WTC11 (cell line): ENCODE measurements at regions not wholly inside any gene's neighbourhood (a gene's known extent, or its start where the extent isn't known, plus 50 kb on each side); places are given as distances from the start of the nearest gene placed in this dataset.
"Not testable (repeated sequence)": the region's sequence is repeated elsewhere in the genome, so short reads cannot be mapped to it uniquely, and the experiment has no call there.

ENCODE experiments used
- ATAC-seq: fragments of 200-7000 bp; cut with Tn5 transposase; 2 replicates; pipeline ENCODE4 v1.10.0; 2021; ENCODE audit warnings: mild to moderate bottlenecking, moderate library complexity
- CTCF ChIA-PET: fragments of 300-600 bp; sonication (Branson Sonifier 250); formaldehyde crosslinking; loops from one replicate; lab custom pipeline; 2021; ENCODE audit warnings: antibody characterized with exemption; lab: Charles Lee
- POLR2A ChIA-PET: fragments of 350-600 bp; sonication (Branson Sonifier 250); formaldehyde crosslinking; loops from one replicate; lab custom pipeline; 2021; ENCODE audit warnings: antibody characterized with exemption; lab: Charles Lee
- DNase-seq: peaks from one replicate; pipeline ENCODE4 v3.0.0; 2021; ENCODE audit warnings: low spot score
- H3K27ac Mint-ChIP-seq: 2 replicates; pipeline ENCODE4 v1.8.0; 2021; ENCODE audit warnings: mixed read lengths
- H3K27me3 Mint-ChIP-seq: 2 replicates; pipeline ENCODE4 v1.8.0; 2021; ENCODE audit warnings: low read depth, mild to moderate bottlenecking, moderate library complexity, mixed read lengths
- H3K36me3 Mint-ChIP-seq: 2 replicates; pipeline ENCODE4 v1.8.0; 2021; ENCODE audit warnings: mixed read lengths
- H3K4me1 Mint-ChIP-seq: 2 replicates; pipeline ENCODE4 v1.8.0; 2022; ENCODE audit warnings: mixed read lengths
- H3K4me3 Mint-ChIP-seq: 2 replicates; pipeline ENCODE4 v1.8.0; 2021; ENCODE audit warnings: mild to moderate bottlenecking, moderate library complexity, mixed read lengths
- H3K9me3 Mint-ChIP-seq: 2 replicates; pipeline ENCODE4 v1.8.0; 2021; ENCODE audit warnings: mixed read lengths
- CBFB ChIP-seq: sonication (generic); formaldehyde crosslinking; IDR thresholded peaks from 2 replicates; pipeline ENCODE4 v1.8.1; 2022; ENCODE audit warnings: mild to moderate bottlenecking, low read depth, missing genetic modification reagents
- CTCF ChIP-seq: fragments of 200-600 bp; IDR thresholded peaks from 2 replicates; pipeline ENCODE4 v1.8.0; 2022; ENCODE audit warnings: antibody characterized with exemption
- ETV6 ChIP-seq: sonication (generic); formaldehyde crosslinking; IDR thresholded peaks from 2 replicates; pipeline ENCODE4 v1.8.1; 2022; ENCODE audit warnings: mild to moderate bottlenecking, missing genetic modification reagents
- FOXK1 ChIP-seq: sonication (generic); formaldehyde crosslinking; IDR thresholded peaks from 2 replicates; pipeline ENCODE4 v1.8.0; 2022; ENCODE audit warnings: mild to moderate bottlenecking, moderate library complexity, missing genetic modification reagents
- FOXP4 ChIP-seq: sonication (generic); formaldehyde crosslinking; IDR thresholded peaks from 2 replicates; pipeline ENCODE4 v1.8.0; 2022; ENCODE audit warnings: mild to moderate bottlenecking, missing genetic modification reagents
- JAZF1 ChIP-seq: fragments of 250-450 bp; sonication (Bioruptor Pico); IDR thresholded peaks from 2 replicates; pipeline ENCODE4 v1.9.0; 2021; ENCODE audit warnings: moderate library complexity, mild to moderate bottlenecking, inconsistent platforms
- NR1H2 ChIP-seq: sonication (generic); formaldehyde crosslinking; IDR thresholded peaks from 2 replicates; pipeline ENCODE4 v1.9.0; 2021; ENCODE audit warnings: mild to moderate bottlenecking, moderate library complexity, missing genetic modification reagents
- SMAD4 ChIP-seq: sonication (generic); formaldehyde crosslinking; IDR thresholded peaks from 2 replicates; pipeline ENCODE4 v1.8.0; 2022; ENCODE audit warnings: mild to moderate bottlenecking, missing genetic modification reagents
- USF1 ChIP-seq: sonication (generic); formaldehyde crosslinking; IDR thresholded peaks from 2 replicates; pipeline ENCODE4 v1.8.0; 2022; ENCODE audit warnings: mild to moderate bottlenecking, missing genetic modification reagents
- ZBTB21 ChIP-seq: sonication (generic); formaldehyde crosslinking; IDR thresholded peaks from 2 replicates; pipeline ENCODE4 v1.8.1; 2023; ENCODE audit warnings: mild to moderate bottlenecking, missing genetic modification reagents, borderline replicate concordance
- ZNF121 ChIP-seq: sonication (generic); formaldehyde crosslinking; IDR thresholded peaks from 2 replicates; pipeline ENCODE4 v1.8.0; 2023; ENCODE audit warnings: missing genetic modification reagents
- ZNF232 ChIP-seq: sonication (generic); formaldehyde crosslinking; IDR thresholded peaks from 2 replicates; pipeline ENCODE4 v1.8.0; 2022; ENCODE audit warnings: mild to moderate bottlenecking, missing genetic modification reagents
- ZNF425 ChIP-seq: fragments of 250-450 bp; sonication (Bioruptor Pico); conservative IDR thresholded peaks from 2 replicates; pipeline ENCODE4 v1.9.0; 2021; ENCODE audit warnings: mild to moderate bottlenecking
- ZNF671 ChIP-seq: fragments of 250-450 bp; sonication (Bioruptor Pico); IDR thresholded peaks from 2 replicates; pipeline ENCODE4 v1.8.0; 2021; ENCODE audit warnings: mild to moderate bottlenecking

- ChIA-PET POLR2A (no interaction called here), CTCF (no interaction called here)
- ATAC-seq: no peak
- Mint-ChIP-seq H3K27me3 (no peaks in the 10 kb centered on the region), H3K36me3 (no peaks in the 10 kb centered on the region), H3K4me3 (no peak overlapping the region), H3K4me1 (0 out of 2 replicates have a peak, but pooled peaks cover 3% of the 10 kb centered on the region), H3K9me3 (no peaks in the 10 kb centered on the region), H3K27ac (no peak overlapping the region)
- no peak for TF ChIP-seq ETV6
- no peak for TF ChIP-seq CBFB
- no peak for TF ChIP-seq FOXP4 (CRISPR knock-in tag)
- TF ChIP-seq ZNF425 (CRISPR knock-in tag): no peak
- no peak for DNase-seq
These were observed 93.5 kb downstream of the NPIPB11 start for GRCh38 chr16:29312835-29313558.

- POLR2A ChIA-PET, H3K9me3 Mint-ChIP-seq, H3K4me1 Mint-ChIP-seq, CTCF ChIA-PET, H3K4me3 Mint-ChIP-seq, H3K36me3 Mint-ChIP-seq, ATAC-seq, H3K27ac Mint-ChIP-seq, DNase-seq, H3K27me3 Mint-ChIP-seq: not testable (repeated sequence)
These were observed 94.2 kb downstream of the NPIPB11 start for GRCh38 chr16:29312345-29312675.

GRCh38 chr16:29311461-29312344, 94.8 kb downstream of the NPIPB11 start:
- Mint-ChIP-seq H3K4me3 (no peak overlapping the region), H3K27ac (no peak overlapping the region), H3K27me3 (no peaks in the 10 kb centered on the region), H3K4me1 (0 out of 2 replicates have a peak, but pooled peaks cover 3% of the 10 kb centered on the region), H3K9me3 (no peaks in the 10 kb centered on the region), H3K36me3 (no peaks in the 10 kb centered on the region)
- ChIA-PET POLR2A (no interaction called here), CTCF (no interaction called here)
- TF ChIP-seq JAZF1 (CRISPR knock-in tag) (no peak), ZNF121 (CRISPR knock-in tag) (no peak), SMAD4 (CRISPR knock-in tag) (no peak), FOXK1 (no peak), NR1H2 (no peak), CTCF (no peak), ZBTB21 (no peak), ZNF232 (CRISPR knock-in tag) (no peak), USF1 (CRISPR knock-in tag) (no peak), ZNF671 (CRISPR knock-in tag) (no peak)
- ATAC-seq (no peak), DNase-seq (no peak)
